Body of pancreas (tissue), 4 donors: ENCODE measurements at regions not wholly inside any gene's neighbourhood (a gene's known extent, or its start where the extent isn't known, plus 50 kb on each side); places are given as distances from the start of the nearest gene placed in this dataset.

Source experiments
- ATAC-seq: fragments of 150-250 bp; one replicate; pipeline ENCODE4 v1.9.1; 2016
- DNase-seq, 4 donors: peaks; one replicate each; pipeline ENCODE4 v3.0.0-alpha.2; 2019
- H3K27ac ChIP-seq, 4 donors: fragments of 200-600 bp; sonication (generic); 1 replicate in 3 of 4; 2 replicates in 1 of 4; pipeline versions ENCODE4 v1.5.1 to v1.6.1; 2016 to 2019; ENCODE audit warnings: mild to moderate bottlenecking in 1 of 4, mixed read lengths in 1 of 4, moderate library complexity in 1 of 4
- H3K27me3 ChIP-seq, 2 donors: fragments of 200-600 bp; sonication (generic); one replicate each; pipeline ENCODE4 v1.6.0; 2016; ENCODE audit warnings: mild to moderate bottlenecking in 1 of 2
- H3K36me3 ChIP-seq, 2 donors: fragments of 200-600 bp; sonication (generic); replicated peaks in 1 of 2; 2 replicates each; pipeline ENCODE4 v1.5.1; 2016; ENCODE audit warnings: low read depth in 2 of 2; ENCODE audit not compliant: insufficient read depth in 1 of 2
- H3K4me1 ChIP-seq: fragments of 200-600 bp; sonication (generic); one replicate; pipeline ENCODE4 v1.6.0; 2016
- H3K4me3 ChIP-seq, 2 donors: fragments of 200-600 bp; sonication (generic); 1 replicate in 1 of 2; 2 replicates in 1 of 2; pipeline ENCODE4 v1.5.1; 2016 to 2019
- H3K9me3 ChIP-seq, 3 donors: fragments of 200-600 bp; sonication (generic); 1 replicate in 2 of 3; 2 replicates in 1 of 3; pipeline ENCODE4 v1.5.1; 2016
- POLR2A ChIP-seq, 3 donors: fragments of 450-650 bp; IDR thresholded peaks; one replicate each; pipeline ENCODE4 v1.6.1; 2016; ENCODE audit warnings: antibody characterized with exemption in 3 of 3, mild to moderate bottlenecking in 2 of 3
- WGBS, 2 donors: methylation state at CpG; one replicate each; pipeline ENCODE4 v1.1.5; 2017; 5-methylcytosine and 5-hydroxymethylcytosine counted together
- intact Hi-C: fragments of 100-400 bp; cut with DNase I; formaldehyde crosslinking; loops from one replicate; pipeline ENCODE4 v1.15.1; 2023
- TF ChIP-seq, protein P1 (sequence below), 7 experiments: fragments of 450-650 bp in 4 of 7; fragments of 200-600 bp in 3 of 7; sonication (generic) in 3 of 7; IDR thresholded peaks; one replicate each; pipeline ENCODE4 v1.5.1; 2016 to 2019; ENCODE audit warnings: antibody characterized with exemption in 7 of 7

DNA sequence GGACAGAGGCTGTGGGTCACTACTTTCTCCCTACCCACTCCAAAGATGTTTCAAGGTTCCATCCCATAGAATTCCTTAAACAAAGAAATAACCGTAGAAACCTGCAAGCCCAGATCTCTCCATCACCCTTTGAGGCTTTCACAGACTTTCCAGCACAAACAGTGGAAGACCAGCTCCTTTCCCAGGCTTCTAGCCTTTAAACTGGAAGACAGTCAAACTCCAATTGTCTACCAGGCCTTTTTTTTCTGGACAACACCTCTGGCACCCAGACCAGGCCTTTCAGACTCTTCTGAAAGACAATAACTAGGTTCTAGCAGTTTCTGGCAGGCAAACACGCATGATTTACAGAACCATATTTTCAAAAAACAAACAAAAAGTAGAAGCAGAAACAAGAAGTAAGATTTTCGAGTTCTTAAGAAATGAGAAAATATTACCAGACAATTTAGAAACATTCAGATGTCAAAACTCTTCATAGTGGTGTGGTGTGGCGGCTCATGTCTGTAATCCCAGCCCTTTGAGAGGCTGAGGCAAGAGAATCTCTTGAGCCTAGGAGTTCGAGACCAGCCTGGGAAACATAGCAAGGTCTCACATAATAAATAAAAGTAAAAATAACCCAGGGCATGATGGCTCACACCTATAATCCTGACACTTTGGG lies 73.0 kb upstream of the EPCAM start:
- ATAC-seq (no peak), DNase-seq (no peak)
- intact Hi-C loops, result no loop called here
- Histone ChIP-seq H3K4me3 (no peak overlapping the region), H3K9me3 (no peaks in the 10 kb centered on the region), H3K27ac (peak overlapping the region in 1 of 4 donors; percentile 39), H3K36me3 (no peaks in the 10 kb centered on the region), H3K4me1 (no peaks in the 10 kb centered on the region), H3K27me3 (no peaks in the 10 kb centered on the region)
- TF ChIP-seq POLR2A (IDR thresholded peaks at IDR 0.05), result no peak
- TF ChIP-seq, protein P1, sequence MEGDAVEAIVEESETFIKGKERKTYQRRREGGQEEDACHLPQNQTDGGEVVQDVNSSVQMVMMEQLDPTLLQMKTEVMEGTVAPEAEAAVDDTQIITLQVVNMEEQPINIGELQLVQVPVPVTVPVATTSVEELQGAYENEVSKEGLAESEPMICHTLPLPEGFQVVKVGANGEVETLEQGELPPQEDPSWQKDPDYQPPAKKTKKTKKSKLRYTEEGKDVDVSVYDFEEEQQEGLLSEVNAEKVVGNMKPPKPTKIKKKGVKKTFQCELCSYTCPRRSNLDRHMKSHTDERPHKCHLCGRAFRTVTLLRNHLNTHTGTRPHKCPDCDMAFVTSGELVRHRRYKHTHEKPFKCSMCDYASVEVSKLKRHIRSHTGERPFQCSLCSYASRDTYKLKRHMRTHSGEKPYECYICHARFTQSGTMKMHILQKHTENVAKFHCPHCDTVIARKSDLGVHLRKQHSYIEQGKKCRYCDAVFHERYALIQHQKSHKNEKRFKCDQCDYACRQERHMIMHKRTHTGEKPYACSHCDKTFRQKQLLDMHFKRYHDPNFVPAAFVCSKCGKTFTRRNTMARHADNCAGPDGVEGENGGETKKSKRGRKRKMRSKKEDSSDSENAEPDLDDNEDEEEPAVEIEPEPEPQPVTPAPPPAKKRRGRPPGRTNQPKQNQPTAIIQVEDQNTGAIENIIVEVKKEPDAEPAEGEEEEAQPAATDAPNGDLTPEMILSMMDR (IDR thresholded peaks at IDR 0.05), result no peak
- WGBS, 2 donors, result 79 to 80% methylated on average over 5 of the region's 5 CpGs

DNA sequence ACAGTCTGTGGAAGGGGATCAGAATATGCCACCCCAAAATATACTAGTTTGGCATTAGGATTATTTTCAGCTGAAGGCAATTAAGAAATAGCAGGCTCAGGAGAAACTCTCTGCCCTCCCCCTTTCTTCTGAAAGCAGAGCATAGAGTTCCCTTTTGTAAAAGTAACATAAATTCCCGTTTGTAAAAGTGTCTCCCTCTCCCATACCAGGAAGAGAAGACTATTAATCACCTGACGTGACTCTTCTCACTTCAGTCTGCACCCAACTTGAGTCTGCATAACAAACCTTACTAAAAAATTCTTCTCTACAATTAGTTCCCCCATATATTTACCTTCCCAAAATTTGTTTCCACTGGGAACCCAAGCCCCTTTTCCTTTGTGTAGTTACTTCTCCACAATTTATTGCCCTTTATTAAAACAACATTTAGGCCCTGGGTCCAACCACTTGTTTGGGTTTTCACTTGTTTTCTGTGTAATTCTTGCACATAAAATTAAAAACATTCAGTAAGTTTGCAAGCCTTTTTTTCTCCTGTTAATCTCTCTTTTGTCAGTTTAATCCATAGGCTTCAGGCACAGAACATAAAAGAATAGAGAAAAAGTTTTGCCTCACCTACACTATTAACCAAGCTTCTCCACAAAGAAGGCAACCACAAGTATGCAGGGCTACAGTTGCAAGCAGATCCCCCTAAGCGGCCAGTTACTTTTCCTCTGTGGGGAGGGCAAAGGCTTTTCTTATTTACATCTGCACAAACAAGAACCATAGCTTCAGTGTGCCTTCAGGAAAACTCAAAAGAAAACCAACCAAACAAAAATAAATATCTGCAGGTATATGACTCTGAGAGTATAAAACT lies 73.8 kb upstream of the EPCAM start:
- TF ChIP-seq, protein P1 (IDR thresholded peaks at IDR 0.05), result no peak
- no peak for TF ChIP-seq POLR2A (IDR thresholded peaks at IDR 0.05)
- Histone ChIP-seq H3K9me3 (no peaks in the 10 kb centered on the region), H3K4me1 (no peaks in the 10 kb centered on the region), H3K36me3 (no peaks in the 10 kb centered on the region), H3K4me3 (no peak overlapping the region), H3K27me3 (no peaks in the 10 kb centered on the region), H3K27ac (peak overlapping the region in 1 of 4 donors; percentile 39)
- no peak for ATAC-seq
- DNase-seq, result no peak
- intact Hi-C loops, result no loop called here
- 49 to 78% methylated on average over 3 of the region's 3 CpGs for WGBS, 2 donors

DNA sequence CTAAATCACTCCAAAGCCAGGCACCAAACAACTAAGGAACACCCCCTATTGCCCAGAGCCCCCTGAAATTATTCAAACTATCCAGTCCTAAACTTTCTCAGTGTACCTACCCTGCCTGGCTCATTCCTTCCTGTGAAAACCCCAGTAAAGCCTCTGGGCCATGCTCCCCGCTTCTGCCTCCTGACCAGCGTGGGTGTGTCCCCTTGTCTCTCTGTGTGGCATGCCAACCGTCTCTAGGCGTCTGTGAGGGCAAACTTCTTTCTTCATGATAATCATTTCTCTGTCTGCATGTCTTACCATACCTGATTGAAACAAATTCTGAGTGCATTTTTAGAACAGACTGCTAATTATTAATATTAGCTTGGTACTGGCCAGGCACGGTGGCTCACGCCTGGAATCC lies 75.1 kb upstream of the EPCAM start:
- DNase-seq (no peak), ATAC-seq (no peak)
- WGBS, 2 donors, result 71 to 84% methylated on average over 6 of the region's 6 CpGs
- Histone ChIP-seq H3K27ac (no peak overlapping the region), H3K27me3 (no peaks in the 10 kb centered on the region), H3K4me1 (no peaks in the 10 kb centered on the region), H3K9me3 (no peaks in the 10 kb centered on the region), H3K36me3 (no peaks in the 10 kb centered on the region), H3K4me3 (no peak overlapping the region)
- intact Hi-C loops, result no loop called here
- TF ChIP-seq, protein P1 (IDR thresholded peaks at IDR 0.05), result no peak
- no peak for TF ChIP-seq POLR2A (IDR thresholded peaks at IDR 0.05)

DNA sequence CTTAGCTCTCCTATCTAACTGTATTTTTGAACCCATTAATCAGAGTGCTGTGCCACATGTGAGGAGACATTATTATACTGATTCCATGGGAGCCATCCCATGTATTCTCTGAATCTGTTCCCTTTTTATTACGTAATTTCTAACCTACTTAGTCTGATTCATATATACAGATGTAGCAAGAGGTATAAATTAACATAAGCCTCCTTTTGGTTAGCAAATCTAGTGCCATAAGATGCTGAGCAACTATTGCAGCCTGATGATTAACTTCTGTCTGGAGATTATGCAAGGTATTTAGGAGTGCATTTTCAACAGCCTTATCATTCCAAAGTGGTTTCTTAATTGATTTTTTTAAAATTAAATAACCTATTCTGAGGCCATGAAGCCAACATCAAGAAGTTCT lies 80.2 kb upstream of the EPCAM start:
- ATAC-seq (no peak), DNase-seq (no peak)
- H3K27ac ChIP-seq, result no peak overlapping the region
- WGBS, 2 donors, result 25 to 67% methylated on average over 1 of the region's 1 CpG
- no peaks in the 10 kb centered on the region for H3K36me3 ChIP-seq
- H3K27me3 ChIP-seq, result no peaks in the 10 kb centered on the region
- TF ChIP-seq, protein P1 (IDR thresholded peaks at IDR 0.05), result no peak
- TF ChIP-seq POLR2A (IDR thresholded peaks at IDR 0.05), result no peak
- no peak overlapping the region for H3K4me3 ChIP-seq
- intact Hi-C loops, result no loop called here
- H3K4me1 ChIP-seq, result peaks cover 5% of the 10 kb centered on the region
- H3K9me3 ChIP-seq, result no peaks in the 10 kb centered on the region
